Neural cell (in vitro differentiated cells): ENCODE measurements at regions not wholly inside any gene's neighbourhood (a gene's known extent, or its start where the extent isn't known, plus 50 kb on each side); places are given as distances from the start of the nearest gene placed in this dataset.

Experiments used
- CTCF ChIP-seq: fragments of 450-650 bp; IDR thresholded peaks from 2 replicates; pipeline ENCODE4 v1.5.1; 2014; ENCODE audit warnings: antibody characterized with exemption, mild to moderate bottlenecking, moderate library complexity; ENCODE audit not compliant: poor library complexity, severe bottlenecking
- EP300 ChIP-seq: fragments of 450-650 bp; conservative IDR thresholded peaks from 2 replicates; pipeline ENCODE4 v1.6.1; 2014; ENCODE audit warnings: antibody characterized with exemption, mild to moderate bottlenecking, moderate library complexity; ENCODE audit not compliant: poor library complexity, severe bottlenecking
- EZH2 ChIP-seq: fragments of 200-600, 300-800 bp; shearing (Covaris generic), sonication (generic); IDR thresholded peaks from 2 replicates; pipeline ENCODE4 v1.6.1; 2014; ENCODE audit warnings: antibody characterized with exemption, low read length, borderline replicate concordance, mild to moderate bottlenecking; ENCODE audit not compliant: insufficient read depth, poor library complexity, severe bottlenecking
- POLR2AphosphoS5 ChIP-seq: IDR thresholded peaks from 2 replicates; pipeline ENCODE4 v1.6.1; 2012
- RAD21 ChIP-seq: fragments of 450-650 bp; conservative IDR thresholded peaks from 2 replicates; pipeline ENCODE4 v1.6.1; 2014; ENCODE audit warnings: antibody characterized with exemption, mild to moderate bottlenecking, moderate library complexity
- SMC3 ChIP-seq: fragments of 450-650 bp; conservative IDR thresholded peaks from 2 replicates; pipeline ENCODE4 v1.6.1; 2014; ENCODE audit warnings: antibody characterized with exemption, mild to moderate bottlenecking, moderate library complexity; ENCODE audit not compliant: poor library complexity

- TF ChIP-seq POLR2AphosphoS5 (no peak), EZH2 (no peak), CTCF (no peak), RAD21 (no peak), SMC3 (no peak), EP300 (no peak)
These were observed 409.4 kb upstream of the B3GAT1 start for GRCh38 chr11:134821422-134821821.
